G401 (cell line): ENCODE measurements at regions not wholly inside any gene's neighbourhood (a gene's known extent, or its start where the extent isn't known, plus 50 kb on each side); places are given as distances from the start of the nearest gene placed in this dataset.
"Not testable (repeated sequence)": the region's sequence is repeated elsewhere in the genome, so short reads cannot be mapped to it uniquely, and the experiment has no call there.

Experiments used
- DNase-seq: peaks from one replicate; pipeline ENCODE4 v3.0.0-alpha.2; 2015; ENCODE audit warnings: low spot score
- in situ Hi-C: cut with HindIII; loops from 2 replicates; pipeline ENCODE4 v1.10.0; 2016; ENCODE audit warnings: low sequenced_read_pairs, mixed read lengths

DNA sequence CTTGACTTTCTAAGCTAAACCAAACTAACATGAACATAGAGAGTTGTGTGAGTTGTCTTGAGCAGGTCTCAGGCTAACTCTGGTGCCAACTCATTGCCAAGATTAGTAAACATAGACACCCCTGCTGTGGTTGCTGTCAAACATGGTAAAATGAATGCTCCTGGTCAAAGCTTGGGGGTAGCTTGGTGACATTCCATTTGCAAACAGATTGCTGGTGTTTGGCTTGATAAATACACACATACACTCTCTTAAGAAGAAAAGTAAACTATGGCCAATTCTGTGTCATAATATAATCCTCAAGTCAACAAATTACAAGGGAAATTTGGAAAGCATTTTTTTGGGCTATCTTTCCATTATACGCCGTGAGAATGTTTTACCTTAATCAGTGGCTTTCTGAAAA, 386.4 kb upstream of the PDE3A start:
- in situ Hi-C loops, result no loop called here
- no peak for DNase-seq

DNA sequence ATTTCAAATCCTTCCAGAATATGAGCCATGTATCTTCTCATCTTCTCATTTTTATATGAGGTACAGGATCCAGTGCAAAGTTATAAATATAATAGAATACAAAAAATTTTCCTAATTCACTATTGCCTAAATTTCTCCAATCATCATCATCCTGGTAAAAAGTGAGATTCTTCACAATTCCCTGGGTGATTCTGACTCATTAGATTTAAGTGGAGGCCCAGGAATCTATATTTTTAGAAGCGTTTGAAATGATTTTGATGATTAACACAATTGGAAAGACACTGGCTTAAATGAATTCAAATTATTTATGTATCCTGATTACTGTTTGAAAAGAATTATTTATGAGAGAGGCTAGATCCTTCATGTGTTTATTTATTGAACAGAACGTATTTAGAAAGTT, 380.3 kb upstream of the PDE3A start:
- DNase-seq, result no peak
- in situ Hi-C loops, result no loop called here

DNA sequence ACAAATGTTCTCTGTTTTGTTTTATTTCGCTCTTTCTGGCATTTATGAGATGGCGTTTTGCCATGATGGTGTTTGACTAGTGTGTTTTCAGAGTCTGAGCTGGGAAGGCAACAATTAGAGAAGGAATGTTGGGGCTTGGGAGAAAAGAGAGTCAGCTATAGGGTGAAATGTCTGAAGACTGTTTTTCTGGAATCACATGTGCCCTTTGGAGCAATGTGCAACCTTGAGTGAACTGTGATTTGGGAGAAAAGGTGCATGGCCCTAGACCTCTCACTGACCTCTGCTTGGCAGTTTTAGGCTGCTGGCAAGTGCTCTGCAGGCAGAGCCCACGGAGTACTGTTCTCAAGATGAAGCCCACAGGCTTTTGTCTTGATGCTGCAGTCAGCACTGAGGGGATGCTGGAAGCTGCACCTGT, 379.9 kb upstream of the PDE3A start:
- in situ Hi-C loops, result no loop called here
- no peak for DNase-seq

DNA sequence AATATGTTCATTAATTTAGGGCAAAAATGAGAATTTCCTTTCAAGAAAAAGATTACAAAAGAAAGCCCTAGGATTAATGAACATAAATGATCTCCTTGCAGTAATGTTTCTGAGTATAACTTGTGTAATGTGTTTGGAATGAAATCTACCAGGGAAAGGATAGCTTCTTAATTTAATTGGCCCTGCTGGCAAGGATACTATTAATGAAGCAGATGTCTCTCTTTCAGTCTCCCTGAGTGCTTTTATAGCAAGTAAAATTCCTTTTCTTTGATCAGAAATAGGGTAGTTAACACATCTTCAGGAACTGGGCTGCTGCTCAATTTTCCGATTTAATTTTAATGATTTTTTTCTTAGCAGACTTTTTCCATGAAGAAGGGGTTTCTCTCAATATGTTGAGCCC, 379.4 kb upstream of the PDE3A start:
- in situ Hi-C loops, result no loop called here

DNA sequence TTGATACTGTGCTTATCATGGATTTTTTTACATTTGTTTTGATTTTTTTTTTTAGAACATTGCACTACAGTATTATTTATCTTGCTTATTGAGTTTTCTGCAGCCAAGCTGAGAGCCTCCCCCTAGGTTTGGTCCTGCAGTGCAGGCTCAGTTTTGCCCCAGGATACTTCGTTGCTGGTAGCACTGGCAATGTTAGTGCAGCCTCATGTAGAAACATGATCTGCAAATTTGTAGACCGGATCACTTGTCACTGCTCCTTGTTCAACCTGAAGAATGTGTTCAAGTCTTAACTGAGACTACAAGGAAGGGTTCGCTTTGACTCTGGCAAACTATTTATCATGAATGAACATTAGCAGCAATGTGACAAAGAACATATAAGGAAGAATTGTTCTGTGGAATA, 377.2 kb upstream of the PDE3A start:
- in situ Hi-C loops, result no loop called here
- DNase-seq, result no peak

More for the DNA sequence above, 379.4 kb upstream of the PDE3A start:
- no peak for DNase-seq

DNA sequence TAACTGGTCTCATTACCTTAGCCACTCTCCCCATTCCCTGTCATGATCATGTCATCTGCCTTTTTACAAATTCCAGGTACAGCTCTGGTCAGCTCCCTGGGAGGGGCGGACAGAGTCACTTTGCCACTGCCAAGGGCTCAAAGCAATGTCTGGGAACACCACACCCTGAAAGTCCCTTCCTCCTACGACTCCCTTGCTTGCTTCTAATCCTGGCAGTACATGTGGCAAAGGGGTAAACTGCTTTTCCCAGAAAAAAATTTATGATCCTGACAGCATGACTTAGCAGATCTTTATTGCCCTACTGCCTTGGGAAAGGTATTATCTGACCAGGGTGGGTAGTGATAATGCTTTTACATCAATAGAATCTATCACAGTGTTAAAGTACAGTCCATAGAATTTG, 376.0 kb upstream of the PDE3A start:
- in situ Hi-C loops, result no loop called here
- no peak for DNase-seq

DNA sequence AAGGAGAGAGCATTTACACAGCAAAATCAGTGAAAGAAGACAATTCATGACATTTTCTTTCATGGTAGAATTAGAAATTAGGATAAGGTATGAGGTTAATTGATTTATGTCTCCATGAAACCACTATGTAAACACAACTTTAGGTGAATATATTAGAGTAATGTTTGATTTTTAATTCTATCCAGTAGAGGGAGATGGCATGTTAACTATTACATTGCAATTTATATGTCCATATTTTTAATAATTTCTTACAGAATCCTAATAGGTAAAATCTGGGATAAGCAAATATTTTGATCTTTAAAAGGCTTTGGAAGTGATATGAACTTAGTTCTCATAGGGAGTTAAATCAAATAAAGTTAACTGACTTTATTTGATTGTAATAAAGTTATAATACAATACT, 373.4 kb upstream of the PDE3A start:
- in situ Hi-C loops, result no loop called here
- DNase-seq, result no peak

DNA sequence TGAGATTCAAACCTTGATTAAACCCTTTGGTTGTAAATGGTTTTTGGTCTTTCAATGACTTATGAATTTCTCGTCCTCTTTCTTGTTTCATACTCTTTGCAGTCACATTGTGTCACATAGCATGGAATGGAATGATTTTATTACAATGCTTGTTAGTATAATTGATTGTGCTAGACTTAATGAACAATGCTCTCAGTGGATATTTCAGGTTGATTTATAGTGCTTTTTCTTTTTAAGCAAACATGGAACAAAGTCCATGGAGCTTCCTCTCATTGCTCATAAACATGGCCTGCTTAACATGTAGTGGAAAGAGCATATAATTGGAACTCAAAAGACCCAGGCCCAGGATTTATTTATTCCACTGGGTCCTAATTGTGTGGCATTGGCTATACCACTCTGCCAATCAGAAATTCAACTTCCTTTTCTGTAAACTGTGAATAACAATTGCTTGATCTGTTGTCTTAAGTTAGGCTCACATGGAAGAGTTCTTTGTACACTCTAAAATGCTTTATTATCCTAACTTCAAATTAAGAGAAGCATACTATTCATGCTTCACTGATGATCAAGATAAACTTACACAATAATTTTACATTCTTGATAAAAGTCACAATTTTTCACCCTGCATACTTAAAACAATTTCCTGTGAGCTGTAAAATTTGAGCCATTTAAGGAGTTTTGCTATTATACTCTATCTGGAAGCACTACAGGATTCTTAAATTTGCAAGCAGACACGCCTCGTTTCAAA, 370.5 kb upstream of the PDE3A start:
- DNase-seq, result no peak
- in situ Hi-C loops, result no loop called here

DNA sequence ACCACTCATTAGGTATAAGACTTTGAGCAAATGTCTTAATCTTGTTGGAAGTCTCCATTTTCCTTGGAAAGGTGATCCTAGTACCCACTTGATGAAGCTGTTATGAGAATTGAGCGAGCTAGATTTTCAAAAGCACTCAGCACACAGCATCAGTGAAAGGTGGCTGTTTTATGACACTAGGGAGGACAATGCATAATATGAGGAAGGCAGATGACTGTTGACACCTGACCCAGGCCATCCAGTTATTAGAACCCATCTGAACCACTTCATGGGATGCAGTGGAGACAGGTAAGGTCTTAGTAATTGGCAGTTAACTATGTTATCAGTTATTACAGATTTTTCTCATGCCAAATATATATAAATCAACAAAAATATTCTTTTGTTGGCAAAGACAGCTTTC, 369.9 kb upstream of the PDE3A start:
- no peak for DNase-seq
- in situ Hi-C loops, result no loop called here

DNA sequence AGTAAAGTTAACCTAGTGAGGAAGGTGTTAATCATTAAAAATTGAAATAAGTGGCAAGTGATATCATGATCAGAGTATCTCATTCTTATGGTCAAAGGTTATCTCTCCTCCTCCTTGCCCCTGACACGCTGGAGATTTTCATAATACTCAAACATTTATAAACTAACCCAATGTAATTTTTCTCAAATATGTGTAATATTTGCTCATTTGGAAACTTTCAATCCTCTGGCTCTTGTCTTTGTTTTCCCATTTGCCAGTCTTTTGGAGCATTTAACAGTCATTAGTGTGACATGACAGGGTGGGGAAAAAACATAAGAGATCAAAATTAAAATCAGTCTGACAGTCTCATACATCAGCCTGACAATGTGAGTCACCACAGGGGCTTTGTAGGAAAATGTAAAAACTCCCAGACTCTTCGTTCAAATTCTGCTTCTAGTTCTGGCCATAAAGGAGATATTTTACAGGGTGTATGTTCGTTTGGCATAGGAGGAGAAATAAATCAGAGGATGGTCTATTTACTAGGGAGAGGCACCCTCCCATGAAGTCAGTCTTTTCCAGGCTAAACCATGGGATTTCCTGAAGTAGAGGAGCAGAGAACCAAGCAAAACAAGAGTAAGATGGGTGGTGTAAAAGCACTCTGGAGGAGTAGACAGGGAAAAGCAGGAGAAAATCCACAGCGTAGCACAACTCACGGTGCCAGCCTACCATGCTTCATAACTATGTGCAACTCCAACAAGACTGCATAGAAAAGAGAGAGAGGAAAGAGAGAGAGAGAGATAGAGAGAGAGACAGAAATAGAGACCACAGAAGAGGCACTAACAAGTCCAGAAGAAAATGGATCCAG, 369.2 kb upstream of the PDE3A start:
- in situ Hi-C loops, result no loop called here
- no peak for DNase-seq

DNA sequence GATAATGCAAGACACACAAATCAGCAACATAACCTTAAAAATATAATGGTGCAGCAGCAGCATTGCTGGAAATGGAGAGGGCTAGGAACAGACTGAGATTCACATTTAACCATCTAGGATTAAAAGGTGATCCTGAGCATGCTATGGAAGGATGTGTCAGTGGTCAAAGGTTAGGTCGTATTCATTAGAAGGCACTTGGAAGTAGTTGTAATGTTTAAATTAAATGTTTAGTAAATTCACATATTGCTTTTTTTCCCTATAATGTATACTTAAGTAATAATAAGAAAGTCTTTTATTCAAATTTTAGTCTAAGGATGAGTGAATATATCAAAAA, 368.6 kb upstream of the PDE3A start:
- DNase-seq, result no peak
- in situ Hi-C loops, result no loop called here

DNA sequence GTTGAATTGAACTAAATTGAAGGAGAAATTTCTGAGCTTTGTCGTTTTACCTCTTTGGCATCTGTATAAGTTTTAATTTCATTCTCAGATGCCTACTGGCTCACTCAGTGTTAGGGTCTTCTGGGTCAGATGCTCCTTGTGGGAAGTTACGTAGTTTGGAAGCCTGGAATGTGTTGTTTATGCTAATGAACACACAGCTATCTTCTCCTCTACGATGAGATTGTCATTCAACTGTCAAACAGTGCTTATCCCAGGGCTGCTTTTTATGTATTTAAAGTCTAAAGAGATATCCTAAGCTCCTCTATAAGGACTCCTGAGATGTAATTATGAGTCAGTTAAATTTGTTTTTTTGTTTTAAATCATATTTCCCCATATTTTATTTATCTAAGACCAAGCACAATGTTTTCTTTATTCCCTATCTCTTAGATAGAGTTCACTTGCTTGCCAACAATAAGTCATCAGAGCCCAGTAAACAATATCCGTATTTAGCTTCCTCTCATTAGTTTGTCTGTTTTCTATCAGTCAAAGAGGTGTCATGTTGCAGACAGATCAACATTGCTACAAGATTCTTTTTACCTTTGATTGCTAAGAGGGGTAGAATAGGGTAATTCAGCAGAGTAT, 368.0 kb upstream of the PDE3A start:
- DNase-seq, result no peak
- in situ Hi-C loops, result no loop called here

DNA sequence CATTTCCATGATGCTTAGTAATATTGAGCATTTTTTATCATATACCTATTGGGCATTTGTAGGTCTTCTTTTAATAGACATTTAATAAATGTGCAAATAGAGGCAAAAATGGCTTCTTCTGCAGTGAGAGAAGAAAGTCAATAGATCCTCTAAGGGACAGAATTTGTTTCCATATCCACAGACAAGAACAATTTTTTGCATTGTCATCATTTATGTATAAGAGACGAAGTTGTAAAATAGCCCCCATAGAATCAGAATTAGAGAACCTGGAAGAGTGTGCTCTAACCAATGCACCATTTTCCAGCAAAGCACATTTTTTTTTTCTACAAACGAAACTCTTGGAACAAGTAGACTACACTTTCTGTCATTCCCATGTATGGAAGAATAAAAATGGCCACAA, 365.1 kb upstream of the PDE3A start:
- no peak for DNase-seq
- in situ Hi-C loops, result no loop called here

DNA sequence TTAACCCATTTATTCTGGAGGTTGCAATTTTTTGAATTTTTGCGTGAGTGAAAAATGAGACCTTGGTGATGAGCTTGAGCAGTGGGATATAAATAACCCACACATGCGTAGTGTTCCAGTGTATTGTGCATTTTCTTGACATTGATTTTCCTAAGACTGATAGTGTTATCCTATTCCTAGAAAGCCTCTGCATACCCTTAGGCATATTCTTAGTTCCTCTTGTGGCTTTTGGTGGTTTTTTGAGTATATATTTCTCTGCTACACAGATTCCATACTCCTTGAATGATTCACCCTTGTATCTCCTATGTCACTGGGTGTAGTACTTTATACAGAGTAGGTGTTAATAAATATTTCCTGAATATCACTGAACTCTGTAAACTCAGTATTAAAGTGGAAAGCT, 363.4 kb upstream of the PDE3A start:
- in situ Hi-C loops, result no loop called here
- no peak for DNase-seq

DNA sequence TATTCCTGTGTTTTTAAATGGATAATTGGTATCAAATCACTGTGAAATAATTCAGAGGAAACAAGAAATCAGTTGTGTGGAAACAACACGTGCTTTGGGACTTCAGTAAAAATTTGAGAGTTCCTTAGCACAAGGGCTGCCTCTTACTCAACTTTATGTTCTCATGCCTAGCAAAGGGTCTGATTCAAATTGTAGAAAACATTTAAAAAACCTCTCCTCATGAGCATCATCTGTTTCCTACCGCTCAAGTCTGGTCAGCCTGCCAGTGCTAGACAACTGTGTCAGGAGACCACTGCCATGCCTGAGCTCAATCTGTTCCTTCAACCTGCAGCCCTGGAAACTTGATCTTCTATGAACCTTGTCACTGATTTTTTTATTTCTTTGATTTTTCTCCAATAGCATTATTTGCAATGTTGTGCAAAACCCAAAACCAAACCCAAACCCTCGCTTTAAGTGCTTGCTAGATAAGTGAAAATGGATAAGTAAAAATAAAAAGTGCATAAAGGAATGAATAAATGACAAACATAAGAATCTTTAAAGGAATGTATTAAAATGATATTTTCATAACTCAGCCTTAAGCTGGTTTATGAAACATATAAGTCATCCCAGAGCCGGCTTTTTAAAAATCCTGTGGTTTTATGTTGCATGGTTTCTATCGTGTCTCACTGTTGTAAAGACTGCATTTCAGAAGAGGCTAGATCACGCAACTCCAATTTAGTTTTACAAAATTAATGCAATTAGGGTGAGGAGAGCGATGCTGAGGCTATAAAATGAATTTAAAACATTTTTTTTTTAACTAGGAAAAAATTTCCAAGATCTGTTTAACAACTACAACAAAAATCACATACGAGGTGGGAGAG, 361.2 kb upstream of the PDE3A start:
- no peak for DNase-seq
- in situ Hi-C loops, result no loop called here

DNA sequence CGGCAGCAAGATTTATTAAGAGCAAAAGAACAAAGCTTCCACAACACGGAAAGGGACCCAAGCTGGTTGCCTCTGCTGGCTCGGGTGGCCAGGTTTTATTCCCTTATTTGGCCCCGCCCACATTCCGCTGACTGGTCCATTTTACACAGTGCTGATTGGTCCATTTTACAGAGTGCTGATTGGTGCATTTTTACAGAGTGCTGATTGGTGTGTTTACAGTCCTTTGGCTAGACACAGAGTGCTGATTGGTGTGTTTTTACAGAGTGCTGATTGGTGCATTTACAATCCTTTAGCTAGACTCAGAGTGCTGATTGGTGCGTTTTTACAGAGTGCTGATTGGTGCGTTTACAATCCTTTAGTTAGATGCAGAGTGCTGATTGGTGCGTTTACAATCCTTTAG, 358.4 kb upstream of the PDE3A start:
- in situ Hi-C loops, result not testable (repeated sequence)

DNA sequence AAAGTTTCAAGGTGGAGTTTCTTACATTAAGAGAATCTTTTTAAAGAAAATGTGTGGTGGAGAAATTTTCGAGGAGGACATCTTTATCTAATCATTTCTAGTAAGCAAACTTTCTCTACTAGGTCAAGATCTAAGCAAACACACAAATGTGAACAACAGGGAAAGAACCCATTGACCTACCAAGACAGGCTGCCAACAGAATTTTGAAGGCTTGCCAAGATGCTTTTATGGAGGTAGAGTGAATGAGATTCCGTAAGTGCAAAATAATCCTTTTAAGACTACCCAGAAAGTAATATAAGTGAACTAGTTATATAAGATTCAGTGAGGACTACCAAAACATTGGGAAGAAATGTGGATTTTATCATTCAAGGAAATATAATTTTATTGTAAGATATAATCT, 357.1 kb upstream of the PDE3A start:
- in situ Hi-C loops, result no loop called here
- DNase-seq, result peak; percentile 18

More for the DNA sequence above, 358.4 kb upstream of the PDE3A start:
- not testable (repeated sequence) for DNase-seq

DNA sequence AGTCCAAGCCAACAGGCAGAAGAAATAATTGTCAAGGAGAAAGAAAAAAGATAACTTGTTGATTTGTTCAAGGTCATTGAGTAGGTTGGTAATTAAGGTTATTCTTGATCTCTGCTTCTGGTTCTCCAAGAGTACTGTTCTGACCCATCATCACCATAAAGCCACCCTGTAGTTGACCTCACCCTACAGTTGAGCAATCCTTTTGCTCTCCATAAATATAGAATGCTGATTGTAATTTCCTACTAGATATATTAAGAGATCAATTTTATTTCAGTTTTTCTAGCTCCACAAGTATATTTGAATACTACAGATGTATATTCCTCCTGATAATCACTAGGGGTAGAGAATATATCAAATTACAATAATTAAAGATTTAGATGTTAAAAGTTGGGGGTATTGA, 350.5 kb upstream of the PDE3A start:
- in situ Hi-C loops, result no loop called here
- no peak for DNase-seq

DNA sequence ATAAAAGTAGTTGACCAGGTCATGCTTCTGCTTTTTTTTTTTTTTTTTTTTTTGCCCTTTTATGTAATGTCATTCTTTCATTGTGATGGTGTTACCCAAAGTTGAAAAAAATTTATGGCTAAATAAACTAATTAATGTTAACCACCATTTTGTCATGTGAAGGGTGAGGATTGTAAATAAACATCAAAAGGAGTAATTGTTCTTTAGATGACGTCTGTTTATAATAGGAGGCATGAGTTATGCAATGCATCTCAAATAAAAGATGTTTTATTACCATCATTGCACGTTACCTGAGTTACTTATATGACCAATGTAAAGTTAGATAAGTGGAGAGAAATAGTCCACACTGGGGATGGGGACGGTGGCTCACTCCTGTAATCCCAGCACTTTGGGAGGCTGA, 349.9 kb upstream of the PDE3A start:
- in situ Hi-C loops, result no loop called here
- no peak for DNase-seq

DNA sequence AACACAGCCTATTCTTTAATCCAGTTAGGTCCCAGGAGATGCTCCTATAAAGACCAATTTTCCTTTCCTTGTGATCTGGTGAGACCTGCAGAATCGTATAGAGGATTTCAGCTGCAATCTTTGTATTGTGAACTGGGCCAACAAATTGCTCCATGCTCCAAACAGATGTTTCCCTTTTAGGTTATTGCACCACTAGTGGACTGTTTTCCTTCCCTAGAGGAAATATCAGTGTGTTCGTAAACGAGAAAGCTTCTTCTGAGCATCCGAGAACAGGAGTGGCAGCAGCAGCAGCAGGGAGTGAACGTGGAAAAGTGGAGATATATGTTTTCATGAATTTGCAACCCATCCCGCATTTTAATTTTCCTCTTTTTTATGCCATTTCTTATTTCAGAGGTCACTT, 344.1 kb upstream of the PDE3A start:
- in situ Hi-C loops, result no loop called here

More for the DNA sequence above, 344.1 kb upstream of the PDE3A start:
- DNase-seq, result no peak
